ENCODE measurements at regions not wholly inside any gene's neighbourhood (a gene's known extent, or its start where the extent isn't known, plus 50 kb on each side); places are given as distances from the start of the nearest gene placed in this dataset.
A peak's percentile ranks its signal among the peaks of the same experiment; 100 is the strongest.
"Not testable (repeated sequence)": the region's sequence is repeated elsewhere in the genome, so short reads cannot be mapped to it uniquely, and the experiment has no call there.

- no peak overlapping the region for H3K4me3 ChIP-seq (ENCODE audit: low read length)
- no peak for DNase-seq
- no peaks in the 10 kb centered on the region for H3K27me3 ChIP-seq (ENCODE audit: control insufficient read depth, insufficient read depth, low read length)
- no CpG with 5 or more reads among the region's 2 CpGs for WGBS (ENCODE audit: insufficient coverage)
- no peaks in the 10 kb centered on the region for H3K9me3 ChIP-seq (replicated peaks; ENCODE audit: control insufficient read depth, low read depth, low read length)
- no peak overlapping the region for H3K27ac ChIP-seq (ENCODE audit: low read length)
- no peaks in the 10 kb centered on the region for H3K4me1 ChIP-seq (ENCODE audit: control insufficient read depth, insufficient read depth, low read length)
- H3K36me3 ChIP-seq (ENCODE audit: control insufficient read depth, insufficient read depth, low read length), result no peaks in the 10 kb centered on the region
These were observed 55.0 kb upstream of the CXXC4 start for GRCh38 chr4:104549736-104550135.

GRCh38 chr4:104559502-104559901 is 64.8 kb upstream of the CXXC4 start:
- DNase-seq, result no peak
- Histone ChIP-seq H3K36me3 (ENCODE audit: control insufficient read depth, insufficient read depth, low read length) (no peaks in the 10 kb centered on the region), H3K27ac (ENCODE audit: low read length) (no peak overlapping the region), H3K9me3 (replicated peaks; ENCODE audit: control insufficient read depth, low read depth, low read length) (no peaks in the 10 kb centered on the region), H3K27me3 (ENCODE audit: control insufficient read depth, insufficient read depth, low read length) (no peaks in the 10 kb centered on the region), H3K4me3 (ENCODE audit: low read length) (no peak overlapping the region), H3K4me1 (ENCODE audit: control insufficient read depth, insufficient read depth, low read length) (no peaks in the 10 kb centered on the region)
- no CpG with 5 or more reads among the region's 1 CpG for WGBS (ENCODE audit: insufficient coverage)

GRCh38 chr4:104571341-104571740 is 76.6 kb upstream of the CXXC4 start:
- no peak overlapping the region for H3K27ac ChIP-seq (ENCODE audit: low read length)
- H3K36me3 ChIP-seq (ENCODE audit: control insufficient read depth, insufficient read depth, low read length), result no peaks in the 10 kb centered on the region
- no peaks in the 10 kb centered on the region for H3K4me1 ChIP-seq (ENCODE audit: control insufficient read depth, insufficient read depth, low read length)
- WGBS (ENCODE audit: insufficient coverage), result no CpG with 5 or more reads among the region's 2 CpGs
- no peaks in the 10 kb centered on the region for H3K9me3 ChIP-seq (replicated peaks; ENCODE audit: control insufficient read depth, low read depth, low read length)
- no peak for DNase-seq
- no peaks in the 10 kb centered on the region for H3K27me3 ChIP-seq (ENCODE audit: control insufficient read depth, insufficient read depth, low read length)
- no peak overlapping the region for H3K4me3 ChIP-seq (ENCODE audit: low read length)

GRCh38 chr4:104574371-104574770 is 79.7 kb upstream of the CXXC4 start:
- Histone ChIP-seq H3K9me3 (replicated peaks; ENCODE audit: control insufficient read depth, low read depth, low read length) (no peaks in the 10 kb centered on the region), H3K36me3 (ENCODE audit: control insufficient read depth, insufficient read depth, low read length) (no peaks in the 10 kb centered on the region), H3K27ac (ENCODE audit: low read length) (no peak overlapping the region), H3K27me3 (ENCODE audit: control insufficient read depth, insufficient read depth, low read length) (no peaks in the 10 kb centered on the region), H3K4me3 (ENCODE audit: low read length) (no peak overlapping the region), H3K4me1 (ENCODE audit: control insufficient read depth, insufficient read depth, low read length) (no peaks in the 10 kb centered on the region)
- DNase-seq, result no peak
- 100% methylated on average over 1 of the region's 4 CpGs for WGBS (ENCODE audit: insufficient coverage)

- no peaks in the 10 kb centered on the region for H3K36me3 ChIP-seq (ENCODE audit: control insufficient read depth, insufficient read depth, low read length)
- no peaks in the 10 kb centered on the region for H3K9me3 ChIP-seq (replicated peaks; ENCODE audit: control insufficient read depth, low read depth, low read length)
- no peak overlapping the region for H3K4me3 ChIP-seq (ENCODE audit: low read length)
- no peaks in the 10 kb centered on the region for H3K27me3 ChIP-seq (ENCODE audit: control insufficient read depth, insufficient read depth, low read length)
- H3K4me1 ChIP-seq (ENCODE audit: control insufficient read depth, insufficient read depth, low read length), result no peaks in the 10 kb centered on the region
- WGBS (ENCODE audit: insufficient coverage), result 90% methylated on average over 1 of the region's 1 CpG
- DNase-seq, result no peak
- no peak overlapping the region for H3K27ac ChIP-seq (ENCODE audit: low read length)
These were observed 80.6 kb upstream of the CXXC4 start for GRCh38 chr4:104575278-104575677.

GRCh38 chr4:104577405-104577804 is 82.7 kb upstream of the CXXC4 start:
- no peak overlapping the region for H3K27ac ChIP-seq (ENCODE audit: low read length)
- no peaks in the 10 kb centered on the region for H3K36me3 ChIP-seq (ENCODE audit: control insufficient read depth, insufficient read depth, low read length)
- no peak for DNase-seq
- H3K27me3 ChIP-seq (ENCODE audit: control insufficient read depth, insufficient read depth, low read length), result no peaks in the 10 kb centered on the region
- no peaks in the 10 kb centered on the region for H3K4me1 ChIP-seq (ENCODE audit: control insufficient read depth, insufficient read depth, low read length)
- no peaks in the 10 kb centered on the region for H3K9me3 ChIP-seq (replicated peaks; ENCODE audit: control insufficient read depth, low read depth, low read length)
- H3K4me3 ChIP-seq (ENCODE audit: low read length), result no peak overlapping the region

GRCh38 chr4:104581476-104581875 is 86.8 kb upstream of the CXXC4 start:
- no CpG with 5 or more reads among the region's 16 CpGs for WGBS (ENCODE audit: insufficient coverage)

GRCh38 chr4:104582056-104582455 is 87.4 kb upstream of the CXXC4 start:
- not testable (repeated sequence) for H3K27ac ChIP-seq (ENCODE audit: low read length); H3K4me3 ChIP-seq (ENCODE audit: low read length); H3K9me3 ChIP-seq (replicated peaks; ENCODE audit: control insufficient read depth, low read depth, low read length); H3K36me3 ChIP-seq (ENCODE audit: control insufficient read depth, insufficient read depth, low read length); DNase-seq; H3K4me1 ChIP-seq (ENCODE audit: control insufficient read depth, insufficient read depth, low read length); H3K27me3 ChIP-seq (ENCODE audit: control insufficient read depth, insufficient read depth, low read length)
- WGBS (ENCODE audit: insufficient coverage), result 94% methylated on average over 20 of the region's 27 CpGs

More at GRCh38 chr4:104581476-104581875, 86.8 kb upstream of the CXXC4 start:
- not testable (repeated sequence) for H3K4me3 ChIP-seq (ENCODE audit: low read length); H3K9me3 ChIP-seq (replicated peaks; ENCODE audit: control insufficient read depth, low read depth, low read length); H3K36me3 ChIP-seq (ENCODE audit: control insufficient read depth, insufficient read depth, low read length); H3K27ac ChIP-seq (ENCODE audit: low read length); DNase-seq; H3K27me3 ChIP-seq (ENCODE audit: control insufficient read depth, insufficient read depth, low read length); H3K4me1 ChIP-seq (ENCODE audit: control insufficient read depth, insufficient read depth, low read length)

GRCh38 chr4:104589264-104589868 is 94.7 kb upstream of the CXXC4 start:
- 100% methylated on average over 1 of the region's 1 CpG for WGBS (ENCODE audit: insufficient coverage)

GRCh38 chr4:104591510-104591911 is 96.8 kb upstream of the CXXC4 start:
- Histone ChIP-seq H3K4me3 (ENCODE audit: low read length) (no peak overlapping the region), H3K36me3 (ENCODE audit: control insufficient read depth, insufficient read depth, low read length) (no peaks in the 10 kb centered on the region), H3K27ac (ENCODE audit: low read length) (no peak overlapping the region), H3K4me1 (ENCODE audit: control insufficient read depth, insufficient read depth, low read length) (peaks cover 4% of the 10 kb centered on the region), H3K27me3 (ENCODE audit: control insufficient read depth, insufficient read depth, low read length) (no peaks in the 10 kb centered on the region), H3K9me3 (replicated peaks; ENCODE audit: control insufficient read depth, low read depth, low read length) (no peaks in the 10 kb centered on the region)
- DNase-seq, result peak; percentile 39
- 58% methylated on average over 2 of the region's 2 CpGs for WGBS (ENCODE audit: insufficient coverage)

More at GRCh38 chr4:104589264-104589868, 94.7 kb upstream of the CXXC4 start:
- Histone ChIP-seq H3K4me3 (ENCODE audit: low read length) (no peak overlapping the region), H3K4me1 (ENCODE audit: control insufficient read depth, insufficient read depth, low read length) (peaks cover 4% of the 10 kb centered on the region), H3K9me3 (replicated peaks; ENCODE audit: control insufficient read depth, low read depth, low read length) (no peaks in the 10 kb centered on the region), H3K36me3 (ENCODE audit: control insufficient read depth, insufficient read depth, low read length) (no peaks in the 10 kb centered on the region), H3K27ac (ENCODE audit: low read length) (no peak overlapping the region), H3K27me3 (ENCODE audit: control insufficient read depth, insufficient read depth, low read length) (no peaks in the 10 kb centered on the region)
- no peak for DNase-seq

- no peak overlapping the region for H3K27ac ChIP-seq (ENCODE audit: low read length)
- no peak overlapping the region for H3K4me3 ChIP-seq (ENCODE audit: low read length)
- no CpG with 5 or more reads among the region's 2 CpGs for WGBS (ENCODE audit: insufficient coverage)
- no peaks in the 10 kb centered on the region for H3K9me3 ChIP-seq (replicated peaks; ENCODE audit: control insufficient read depth, low read depth, low read length)
- DNase-seq, result no peak
- H3K27me3 ChIP-seq (ENCODE audit: control insufficient read depth, insufficient read depth, low read length), result no peaks in the 10 kb centered on the region
- H3K36me3 ChIP-seq (ENCODE audit: control insufficient read depth, insufficient read depth, low read length), result no peaks in the 10 kb centered on the region
- peaks cover 4% of the 10 kb centered on the region for H3K4me1 ChIP-seq (ENCODE audit: control insufficient read depth, insufficient read depth, low read length)
These were observed 97.5 kb upstream of the CXXC4 start for GRCh38 chr4:104592183-104592582.

All from muscle of leg (tissue), 3 donors.